ENCODE measurements at regions not wholly inside any gene's neighbourhood (a gene's known extent, or its start where the extent isn't known, plus 50 kb on each side); places are given as distances from the start of the nearest gene placed in this dataset.

GRCh38 chr3:139839659-139840058, 95.3 kb upstream of the CLSTN2 start:
- BruUV-seq (replicated peaks) = no TSS peak
- ATAC-seq = no peak
- TF ChIP-seq ZNF224 (CRISPR knock-in tag; IDR thresholded peaks at IDR 0.05) = no peak
- no peak for TF ChIP-seq ZNF174 (CRISPR knock-in tag; IDR thresholded peaks at IDR 0.05)
- TF ChIP-seq PML (IDR thresholded peaks at IDR 0.05; ENCODE audit: low read length) = no peak
- TF ChIP-seq EZH2 (IDR thresholded peaks at IDR 0.05; ENCODE audit: borderline replicate concordance, low read depth, low read length) = no peak
- no peak for TF ChIP-seq EGR1 (conservative IDR thresholded peaks at IDR 0.05)
- no peak for TF ChIP-seq ZNF282 (CRISPR knock-in tag; IDR thresholded peaks at IDR 0.05)
- no peak for TF ChIP-seq ZNF354B (CRISPR knock-in tag; IDR thresholded peaks at IDR 0.05)
- TF ChIP-seq ZNF695 (CRISPR knock-in tag; IDR thresholded peaks at IDR 0.05) = no peak
- TF ChIP-seq ZNF668 (CRISPR knock-in tag; IDR thresholded peaks at IDR 0.05) = no peak
- TF ChIP-seq PRPF4 (IDR thresholded peaks at IDR 0.05; ENCODE audit: insufficient read depth, low read depth, low read length, poor library complexity, severe bottlenecking) = no peak
- TF ChIP-seq TGIF2 (CRISPR knock-in tag; IDR thresholded peaks at IDR 0.05) = no peak
- no peak for TF ChIP-seq ZNF518B (CRISPR knock-in tag; IDR thresholded peaks at IDR 0.05)
- no peak for TF ChIP-seq ZNF23 (CRISPR knock-in tag; IDR thresholded peaks at IDR 0.05)
- no peak for TF ChIP-seq CEBPB (tag; IDR thresholded peaks at IDR 0.05)
- TF ChIP-seq ATF4 (CRISPR knock-in tag; IDR thresholded peaks at IDR 0.05) = no peak
- H3K36me3 ChIP-seq (ENCODE audit: control insufficient read depth, insufficient read depth, low read length) = no peaks in the 10 kb centered on the region
- CTCF ChIA-PET (ENCODE audit: low intra/inter-chr PET ratio) = no interaction called here
- no peaks in the 10 kb centered on the region for H3K4me1 ChIP-seq (replicated peaks in 1 of 2; ENCODE audit: control insufficient read depth in 2 of 2, insufficient read depth in 2 of 2, low read length in 2 of 2)
- no peak for FAIRE-seq
- WGBS (ENCODE audit: insufficient coverage, low coverage, missing lambda C conversion rate) = 0% methylated on average over 3 of the region's 3 CpGs
- no peak overlapping the region for H3K4me3 ChIP-seq
- H3K27ac ChIP-seq (ENCODE audit: extremely low read depth, low read depth, low read length) = no peak overlapping the region
- no peak for DNase-seq (ENCODE audit: extremely low read depth in 1 of 4, low spot score in 3 of 4)
- no peaks in the 10 kb centered on the region for H3K9me1 ChIP-seq (ENCODE audit: control insufficient read depth, insufficient read depth, low read length)
- no peak overlapping the region for H2AFZ ChIP-seq (ENCODE audit: low read depth, low read length)
- no peaks in the 10 kb centered on the region for H3K79me2 ChIP-seq (ENCODE audit: control insufficient read depth, insufficient read depth, low read length)
- intact Hi-C loops (cut with micrococcal nuclease) (no loop called here), in situ Hi-C loops (cut with MboI) (no loop called here)
- H3K9me3 ChIP-seq (replicated peaks; ENCODE audit: control insufficient read depth, insufficient read depth, low read depth, low read length) = no peaks in the 10 kb centered on the region
- no peaks in the 10 kb centered on the region for H4K20me1 ChIP-seq (replicated peaks; ENCODE audit: control insufficient read depth, insufficient read depth, low read length)
- no peak overlapping the region for H3K9ac ChIP-seq (ENCODE audit: insufficient read depth in 1 of 2, low read depth in 2 of 2, low read length in 2 of 2)
- POLR2A ChIA-PET = no interaction called here
- H3K4me2 ChIP-seq (ENCODE audit: insufficient read depth, low read length) = no peak overlapping the region
- no peaks in the 10 kb centered on the region for H3K27me3 ChIP-seq (ENCODE audit: control insufficient read depth in 2 of 2, insufficient read depth in 2 of 2, low read length in 2 of 2)
